Lung (tissue), 11 donors: ENCODE measurements at regions not wholly inside any gene's neighbourhood (a gene's known extent, or its start where the extent isn't known, plus 50 kb on each side); places are given as distances from the start of the nearest gene placed in this dataset.

ENCODE experiments used
- ATAC-seq: fragments of 200-7000 bp; cut with Tn5 transposase; one replicate; pipeline ENCODE4 v1.9.1; 2020; ENCODE audit warnings: moderate number of reproducible peaks; ENCODE audit not compliant: insufficient read depth, low FRiP score
- DNase-seq, 3 donors: peaks; one replicate each; pipeline ENCODE4 v3.0.0-alpha.2; 2013 to 2017
- H3K27ac ChIP-seq, 2 donors: one replicate each; pipeline ENCODE4 v1.5.1; 2013; ENCODE audit warnings: mild to moderate bottlenecking in 2 of 2, moderate library complexity in 2 of 2, control low read depth in 1 of 2, inconsistent platforms in 1 of 2, low read depth in 1 of 2, low read length in 1 of 2
- H3K27me3 ChIP-seq, 3 donors: one replicate each; pipeline ENCODE4 v1.5.1; 2013; ENCODE audit warnings: low read length in 2 of 3; ENCODE audit not compliant: control insufficient read depth in 3 of 3, insufficient read depth in 3 of 3
- H3K36me3 ChIP-seq, 4 donors: one replicate each; pipeline ENCODE4 v1.5.1; 2013; ENCODE audit warnings: low read length in 4 of 4, mild to moderate bottlenecking in 1 of 4, moderate library complexity in 1 of 4; ENCODE audit not compliant: control insufficient read depth in 4 of 4, insufficient read depth in 4 of 4
- H3K4me1 ChIP-seq, 5 donors: one replicate each; pipeline ENCODE4 v1.5.1; 2013; ENCODE audit warnings: low read length in 5 of 5, mild to moderate bottlenecking in 2 of 5, moderate library complexity in 1 of 5; ENCODE audit not compliant: control insufficient read depth in 5 of 5, insufficient read depth in 5 of 5
- H3K4me3 ChIP-seq: one replicate; pipeline ENCODE4 v1.5.1; 2013; ENCODE audit warnings: mild to moderate bottlenecking, control low read depth, moderate library complexity
- H3K9ac ChIP-seq, 2 donors: one replicate each; pipeline ENCODE4 v1.5.1; 2013; ENCODE audit warnings: low read length in 2 of 2, control low read depth in 1 of 2; ENCODE audit not compliant: insufficient read depth in 1 of 2
- H3K9me3 ChIP-seq, 4 donors: one replicate each; pipeline ENCODE4 v1.5.1; 2013; ENCODE audit warnings: low read length in 3 of 4, mild to moderate bottlenecking in 1 of 4, moderate library complexity in 1 of 4; ENCODE audit not compliant: control insufficient read depth in 4 of 4, insufficient read depth in 3 of 4
- CTCF ChIP-seq: IDR thresholded peaks from 2 replicates; pipeline ENCODE4 v1.5.1; 2012; ENCODE audit warnings: mild to moderate bottlenecking; ENCODE audit errors: control extremely low read depth, extremely low read depth
- WGBS, 2 donors: extraction: QIAGEN DNeasy Blood & Tissue Kit; methylation state at CpG; one replicate each; pipeline ENCODE4 v1.1.7; 2013; 5-methylcytosine and 5-hydroxymethylcytosine counted together
- donor health status: control.
- donor health status: control.
- donor health status: Bipolar disorder and iron deficiency.
- donor health status: healthy.
- donor health status: DM: yes; HTN: yes; CAD: no.

GRCh38 chr15:35777061-35777460 is 231.1 kb upstream of the DPH6 start:
- no peak overlapping the region for H3K9ac ChIP-seq
- no peak for TF ChIP-seq CTCF
- H3K4me3 ChIP-seq = no peak overlapping the region
- 86 to 88% methylated on average over 9 of the region's 9 CpGs for WGBS, 2 donors
- no peak overlapping the region for H3K27ac ChIP-seq
- peaks cover 0 to 3% (median 0%) of the 10 kb centered on the region in 4 donors for H3K9me3 ChIP-seq
- ATAC-seq = no peak
- no peak for DNase-seq
- H3K36me3 ChIP-seq = no peaks in the 10 kb centered on the region
- peaks cover 0 to 2% (median 0%) of the 10 kb centered on the region in 5 donors for H3K4me1 ChIP-seq
- no peaks in the 10 kb centered on the region for H3K27me3 ChIP-seq

GRCh38 chr15:35783203-35783602 is 237.2 kb upstream of the DPH6 start:
- DNase-seq (no peak), ATAC-seq (no peak)
- H3K9ac ChIP-seq = no peak overlapping the region
- no peaks in the 10 kb centered on the region for H3K9me3 ChIP-seq
- H3K4me3 ChIP-seq = no peak overlapping the region
- H3K36me3 ChIP-seq = no peaks in the 10 kb centered on the region
- H3K4me1 ChIP-seq = peaks cover 0 to 4% (median 0%) of the 10 kb centered on the region in 5 donors
- no peak for TF ChIP-seq CTCF
- H3K27ac ChIP-seq = no peak overlapping the region
- H3K27me3 ChIP-seq = no peaks in the 10 kb centered on the region

- 60 to 68% methylated on average over 2 of the region's 2 CpGs for WGBS, 2 donors
- Histone ChIP-seq H3K4me3 (no peak overlapping the region), H3K9ac (no peak overlapping the region), H3K9me3 (no peaks in the 10 kb centered on the region), H3K4me1 (peaks cover 0 to 4% (median 0%) of the 10 kb centered on the region in 5 donors), H3K27ac (no peak overlapping the region), H3K27me3 (no peaks in the 10 kb centered on the region), H3K36me3 (no peaks in the 10 kb centered on the region)
- no peak for TF ChIP-seq CTCF
- DNase-seq (peak; percentile 19 to 75 (median 64)), ATAC-seq (no peak)
Measured at GRCh38 chr15:35784745-35785144, 238.8 kb upstream of the DPH6 start.

- no peak for ATAC-seq
- 83 to 89% methylated on average over 6 of the region's 6 CpGs for WGBS, 2 donors
Measured at GRCh38 chr15:35810007-35810406, 264.0 kb upstream of the DPH6 start.

More at GRCh38 chr15:35810007-35810406, 264.0 kb upstream of the DPH6 start:
- no peaks in the 10 kb centered on the region for H3K36me3 ChIP-seq
- H3K27me3 ChIP-seq = no peaks in the 10 kb centered on the region
- no peaks in the 10 kb centered on the region for H3K4me1 ChIP-seq
- DNase-seq = no peak
- no peak overlapping the region for H3K4me3 ChIP-seq
- no peak overlapping the region for H3K27ac ChIP-seq
- peaks cover 0 to 4% (median 0%) of the 10 kb centered on the region in 4 donors for H3K9me3 ChIP-seq
- H3K9ac ChIP-seq = no peak overlapping the region
- no peak for TF ChIP-seq CTCF
